HEK293 (cell line): ENCODE measurements at regions not wholly inside any gene's neighbourhood (a gene's known extent, or its start where the extent isn't known, plus 50 kb on each side); places are given as distances from the start of the nearest gene placed in this dataset.

Experiments
- CTCF ChIA-PET: fragments of 350-600 bp; formaldehyde crosslinking; extraction: SDS; loops from one replicate; lab custom pipeline; 2021; ENCODE audit warnings: antibody characterized with exemption; lab: Yijun Ruan, JAX
- POLR2A ChIA-PET: fragments of 300-600 bp; formaldehyde crosslinking; extraction: SDS; loops from one replicate; lab custom pipeline; 2020; ENCODE audit warnings: antibody characterized with exemption, inconsistent platforms; lab: Yijun Ruan, JAX
- H3K27ac ChIP-seq: fragments of 200-500 bp; sonication (Bioruptor generic); 2 replicates; pipeline ENCODE4 v1.5.1; 2014; ENCODE audit warnings: low read depth, low read length, control low read depth, inconsistent platforms; ENCODE audit errors: extremely low read depth
- H3K36me3 ChIP-seq, 2 experiments: fragments of 200-500 bp in 1 of 2; sonication (Bioruptor generic) in 1 of 2; 1 replicate in 1 of 2; 2 replicates in 1 of 2; pipeline ENCODE4 v1.5.1; 2014 to 2017; ENCODE audit warnings: inconsistent platforms in 2 of 2, low read length in 2 of 2; ENCODE audit not compliant: control insufficient read depth in 2 of 2, insufficient read depth in 1 of 2
- H3K4me1 ChIP-seq: fragments of 200-500 bp; sonication (Bioruptor generic); 2 replicates; pipeline ENCODE4 v1.5.1; 2014; ENCODE audit warnings: mild to moderate bottlenecking, low read length, inconsistent platforms; ENCODE audit not compliant: control insufficient read depth, insufficient read depth
- H3K4me3 ChIP-seq: 2 replicates; pipeline ENCODE4 v1.5.1; 2011; ENCODE audit warnings: low read depth, mild to moderate bottlenecking, control low read depth, low read length, moderate library complexity
- H3K9me3 ChIP-seq: fragments of 200-500 bp; sonication (Bioruptor generic); 2 replicates; pipeline ENCODE4 v1.5.1; 2014; ENCODE audit warnings: low read depth, low read length, inconsistent platforms; ENCODE audit not compliant: control insufficient read depth, insufficient read depth
- GLIS2 ChIP-seq: fragments of 450-650 bp; formaldehyde crosslinking; IDR thresholded peaks from 2 replicates; pipeline ENCODE4 v1.5.1; 2016; ENCODE audit warnings: missing biosample characterization, missing genetic modification characterization
- KLF16 ChIP-seq: fragments of 450-650 bp; formaldehyde crosslinking; IDR thresholded peaks from 2 replicates; pipeline ENCODE4 v1.5.1; 2017; ENCODE audit warnings: missing biosample characterization, missing genetic modification characterization
- PBX3 ChIP-seq: sonication (generic); formaldehyde crosslinking; IDR thresholded peaks from 2 replicates; pipeline ENCODE4 v1.8.1; 2022; ENCODE audit warnings: mild to moderate bottlenecking, moderate library complexity, missing genetic modification reagents
- RBAK ChIP-seq: fragments of 450-650 bp; formaldehyde crosslinking; IDR thresholded peaks from 2 replicates; pipeline ENCODE4 v1.5.1; 2016; ENCODE audit warnings: missing biosample characterization, missing genetic modification characterization
- SCRT2 ChIP-seq: fragments of 450-650 bp; formaldehyde crosslinking; IDR thresholded peaks from 2 replicates; pipeline ENCODE4 v1.5.1; 2016; ENCODE audit warnings: missing biosample characterization, missing genetic modification characterization
- ZBTB1 ChIP-seq: fragments of 450-650 bp; formaldehyde crosslinking; IDR thresholded peaks from 2 replicates; pipeline ENCODE4 v1.5.1; 2016; ENCODE audit warnings: missing biosample characterization, missing genetic modification characterization
- ZBTB21 ChIP-seq: fragments of 450-650 bp; formaldehyde crosslinking; IDR thresholded peaks from 2 replicates; pipeline ENCODE4 v1.5.1; 2017; ENCODE audit warnings: missing biosample characterization, missing genetic modification characterization
- ZBTB48 ChIP-seq: fragments of 450-650 bp; formaldehyde crosslinking; IDR thresholded peaks from 2 replicates; pipeline ENCODE4 v1.5.1; 2016; ENCODE audit warnings: missing biosample characterization, missing genetic modification characterization
- ZNF138 ChIP-seq: fragments of 450-650 bp; formaldehyde crosslinking; IDR thresholded peaks from 2 replicates; pipeline ENCODE4 v1.5.1; 2016; ENCODE audit warnings: missing biosample characterization, missing genetic modification characterization, borderline replicate concordance
- ZNF174 ChIP-seq: fragments of 450-650 bp; formaldehyde crosslinking; IDR thresholded peaks from 2 replicates; pipeline ENCODE4 v1.5.0; 2017; ENCODE audit warnings: missing biosample characterization, mild to moderate bottlenecking, missing genetic modification characterization
- ZNF266 ChIP-seq: fragments of 450-650 bp; formaldehyde crosslinking; IDR thresholded peaks from 2 replicates; pipeline ENCODE4 v1.5.1; 2016; ENCODE audit warnings: missing biosample characterization, missing genetic modification characterization, low read depth
- ZNF335 ChIP-seq: fragments of 450-650 bp; formaldehyde crosslinking; conservative IDR thresholded peaks from 2 replicates; pipeline ENCODE4 v1.5.1; 2016; ENCODE audit warnings: missing biosample characterization, missing genetic modification characterization
- ZNF350 ChIP-seq: fragments of 450-650 bp; formaldehyde crosslinking; IDR thresholded peaks from 2 replicates; pipeline ENCODE4 v1.5.0; 2017; ENCODE audit warnings: missing biosample characterization, mild to moderate bottlenecking, missing genetic modification characterization
- ZNF48 ChIP-seq: fragments of 450-650 bp; formaldehyde crosslinking; IDR thresholded peaks from 2 replicates; pipeline ENCODE4 v1.5.1; 2016; ENCODE audit warnings: missing biosample characterization, missing genetic modification characterization
- ZNF530 ChIP-seq: fragments of 450-650 bp; formaldehyde crosslinking; IDR thresholded peaks from 2 replicates; pipeline ENCODE4 v1.5.1; 2016; ENCODE audit warnings: low read depth, missing biosample characterization, missing genetic modification characterization
- ZNF585B ChIP-seq: fragments of 450-650 bp; formaldehyde crosslinking; IDR thresholded peaks from 2 replicates; pipeline ENCODE4 v1.5.1; 2016; ENCODE audit warnings: missing biosample characterization, missing genetic modification characterization
- ZNF645 ChIP-seq: fragments of 450-650 bp; formaldehyde crosslinking; IDR thresholded peaks from 2 replicates; pipeline ENCODE4; 2016; ENCODE audit warnings: missing biosample characterization, missing genetic modification characterization
- ZNF704 ChIP-seq: fragments of 450-650 bp; formaldehyde crosslinking; IDR thresholded peaks from 2 replicates; pipeline ENCODE4 v1.5.1; 2016; ENCODE audit warnings: missing biosample characterization, missing genetic modification characterization
- ZNF776 ChIP-seq: fragments of 450-650 bp; formaldehyde crosslinking; IDR thresholded peaks from 2 replicates; pipeline ENCODE4 v1.5.0; 2017; ENCODE audit warnings: missing biosample characterization, missing genetic modification characterization, borderline replicate concordance
- ZNF791 ChIP-seq: fragments of 450-650 bp; formaldehyde crosslinking; IDR thresholded peaks from 2 replicates; pipeline ENCODE4 v1.5.1; 2016; ENCODE audit warnings: missing biosample characterization, missing genetic modification characterization
- ZSCAN5A ChIP-seq: fragments of 450-650 bp; formaldehyde crosslinking; IDR thresholded peaks from 2 replicates; pipeline ENCODE4 v1.5.1; 2016; ENCODE audit warnings: missing biosample characterization, missing genetic modification characterization

- Histone ChIP-seq H3K4me1 (no peaks in the 10 kb centered on the region), H3K27ac (no peak overlapping the region), H3K36me3 (no peaks in the 10 kb centered on the region), H3K4me3 (no peak overlapping the region), H3K9me3 (no peaks in the 10 kb centered on the region)
- POLR2A ChIA-PET, result no interaction called here
- CTCF ChIA-PET, result interaction anchor here (0.6 kb wide), 1 partner anchor 54 kb away, joined by 3 read pairs; no protein-coding TSS in a partner anchor
- TF ChIP-seq PBX3 (CRISPR knock-in tag) (no peak), GLIS2 (tag by site-specific recombination) (no peak), ZNF791 (tag by site-specific recombination) (no peak), ZNF174 (tag by site-specific recombination) (no peak), SCRT2 (no peak), ZNF350 (tag by site-specific recombination) (no peak), ZNF266 (tag by site-specific recombination) (no peak), ZNF530 (tag by site-specific recombination) (no peak), KLF16 (no peak), ZNF776 (tag by site-specific recombination) (no peak)
These were observed 225.1 kb downstream of the CBLN1 start for GRCh38 chr16:49056546-49056945.

GRCh38 chr16:49055824-49056545 lies 225.7 kb downstream of the CBLN1 start:
- POLR2A ChIA-PET, result no interaction called here
- CTCF ChIA-PET, result interaction anchor here (0.6 kb wide), 1 partner anchor 53 kb away, joined by 3 read pairs; no protein-coding TSS in a partner anchor

GRCh38 chr16:49055291-49055690 lies 226.3 kb downstream of the CBLN1 start:
- Histone ChIP-seq H3K36me3 (no peaks in the 10 kb centered on the region), H3K27ac (no peak overlapping the region), H3K9me3 (no peaks in the 10 kb centered on the region), H3K4me1 (no peaks in the 10 kb centered on the region), H3K4me3 (no peak overlapping the region)
- ChIA-PET POLR2A (no interaction called here), CTCF (no interaction called here)
- peak; percentile 42; the same call in 1 of the 2 replicates for TF ChIP-seq ZBTB21 (tag by site-specific recombination)
- no peak for TF ChIP-seq ZNF645 (tag by site-specific recombination)
- TF ChIP-seq ZNF138 (tag by site-specific recombination), result no peak
- TF ChIP-seq ZBTB48 (tag by site-specific recombination), result no peak

More at GRCh38 chr16:49055824-49056545, 225.7 kb downstream of the CBLN1 start:
- no peaks in the 10 kb centered on the region for H3K36me3 ChIP-seq
- no peaks in the 10 kb centered on the region for H3K4me1 ChIP-seq
- H3K4me3 ChIP-seq, result no peak overlapping the region
- no peaks in the 10 kb centered on the region for H3K9me3 ChIP-seq
- no peak overlapping the region for H3K27ac ChIP-seq
- TF ChIP-seq ZNF48 (tag by site-specific recombination) (no peak), ZNF585B (tag by site-specific recombination) (no peak), ZBTB1 (tag by site-specific recombination) (no peak), ZSCAN5A (tag by site-specific recombination) (no peak), ZNF704 (no peak), ZNF335 (no peak), RBAK (tag by site-specific recombination) (no peak)
